H9 (cell line): ENCODE measurements at regions not wholly inside any gene's neighbourhood (a gene's known extent, or its start where the extent isn't known, plus 50 kb on each side); places are given as distances from the start of the nearest gene placed in this dataset.

Experiments used
- DNase-seq: peaks from one replicate; pipeline ENCODE4 v3.0.0-alpha.2; 2017
- H2AFZ ChIP-seq: one replicate; pipeline ENCODE4 v1.6.1; 2013; ENCODE audit warnings: mild to moderate bottlenecking, low read length, control low read depth, moderate library complexity
- H2AK5ac ChIP-seq: 2 replicates; pipeline ENCODE4 v1.6.1; 2013; ENCODE audit warnings: low read length, control low read depth, mixed read lengths; ENCODE audit not compliant: insufficient read length
- H2BK120ac ChIP-seq: one replicate; pipeline ENCODE4 v1.6.1; 2013; ENCODE audit warnings: low read depth, mild to moderate bottlenecking, low read length, control low read depth, inconsistent platforms; ENCODE audit not compliant: poor library complexity, severe bottlenecking
- H2BK12ac ChIP-seq: 2 replicates; pipeline ENCODE4 v1.6.1; 2013; ENCODE audit warnings: low read length, control low read depth, mixed read lengths, low read depth; ENCODE audit not compliant: insufficient read length
- H2BK15ac ChIP-seq: 2 replicates; pipeline ENCODE4 v1.6.1; 2013; ENCODE audit warnings: low read depth, low read length, control low read depth
- H2BK20ac ChIP-seq: one replicate; pipeline ENCODE4 v1.6.1; 2013; ENCODE audit warnings: low read depth, mild to moderate bottlenecking, low read length, control low read depth, inconsistent platforms; ENCODE audit not compliant: poor library complexity, severe bottlenecking
- H2BK5ac ChIP-seq: 2 replicates; pipeline ENCODE4 v1.6.1; 2013; ENCODE audit warnings: low read length, control low read depth, mixed read lengths; ENCODE audit not compliant: insufficient read length
- H3K14ac ChIP-seq: 2 replicates; pipeline ENCODE4 v1.6.1; 2013; ENCODE audit warnings: low read length, control low read depth; ENCODE audit not compliant: insufficient read depth
- H3K18ac ChIP-seq: 2 replicates; pipeline ENCODE4 v1.6.1; 2013; ENCODE audit warnings: low read depth, mild to moderate bottlenecking, mixed read lengths, low read length, control low read depth; ENCODE audit not compliant: insufficient read length
- H3K23ac ChIP-seq: 2 replicates; pipeline ENCODE4 v1.6.1; 2013; ENCODE audit warnings: low read length, control low read depth, mixed read lengths, low read depth; ENCODE audit not compliant: insufficient read length
- H3K23me2 ChIP-seq: 2 replicates; pipeline ENCODE4 v1.6.1; 2013; ENCODE audit warnings: low read depth, mild to moderate bottlenecking, mixed read lengths, low read length, control low read depth; ENCODE audit not compliant: insufficient read length, poor library complexity, severe bottlenecking
- H3K27ac ChIP-seq: 2 replicates; pipeline ENCODE4 v1.5.1; 2013; ENCODE audit warnings: low read length, control low read depth, mixed read lengths, low read depth; ENCODE audit not compliant: insufficient read length
- H3K27me3 ChIP-seq: 2 replicates; pipeline ENCODE4 v1.6.1; 2013; ENCODE audit warnings: low read length, control low read depth, inconsistent platforms; ENCODE audit not compliant: insufficient read depth
- H3K4ac ChIP-seq: 2 replicates; pipeline ENCODE4 v1.6.1; 2013; ENCODE audit warnings: low read depth, mild to moderate bottlenecking, control low read depth, inconsistent platforms, low read length, moderate library complexity
- H3K4me1 ChIP-seq: 2 replicates; pipeline ENCODE4 v1.6.1; 2013; ENCODE audit warnings: low read length, control low read depth, inconsistent platforms; ENCODE audit not compliant: insufficient read depth
- H3K4me2 ChIP-seq: 2 replicates; pipeline ENCODE4 v1.6.1; 2013; ENCODE audit warnings: low read length, control low read depth, mixed read lengths; ENCODE audit not compliant: insufficient read length, insufficient read depth
- H3K56ac ChIP-seq: 2 replicates; pipeline ENCODE4 v1.6.1; 2013; ENCODE audit warnings: low read depth, mild to moderate bottlenecking, mixed read lengths, low read length, control low read depth; ENCODE audit not compliant: insufficient read length
- H3K79me1 ChIP-seq: 2 replicates; pipeline ENCODE4 v1.6.1; 2013; ENCODE audit warnings: low read depth, mild to moderate bottlenecking, moderate library complexity, low read length, control low read depth, inconsistent platforms; ENCODE audit not compliant: insufficient read depth, poor library complexity, severe bottlenecking
- H3K79me2 ChIP-seq: 2 replicates; pipeline ENCODE4 v1.6.1; 2013; ENCODE audit warnings: low read length, control low read depth, inconsistent platforms; ENCODE audit not compliant: insufficient read depth
- H3K9ac ChIP-seq: 2 replicates; pipeline ENCODE4 v1.6.1; 2013; ENCODE audit warnings: low read length, control low read depth, mixed read lengths; ENCODE audit not compliant: insufficient read length; ENCODE audit errors: extremely low read depth
- H3K9me3 ChIP-seq: one replicate; pipeline ENCODE4 v1.6.1; 2013; ENCODE audit warnings: low read depth, low read length, inconsistent platforms; ENCODE audit not compliant: control insufficient read depth
- H3T11ph ChIP-seq: one replicate; pipeline ENCODE4 v1.6.1; 2013; ENCODE audit warnings: mild to moderate bottlenecking, low read length, control low read depth, inconsistent platforms
- H4K20me1 ChIP-seq: one replicate; pipeline ENCODE4 v1.6.1; 2013; ENCODE audit not compliant: control insufficient read depth, insufficient read length, insufficient read depth
- H4K5ac ChIP-seq: 2 replicates; pipeline ENCODE4 v1.6.1; 2013; ENCODE audit warnings: low read depth, mild to moderate bottlenecking, mixed read lengths, low read length, control low read depth; ENCODE audit not compliant: insufficient read length
- H4K8ac ChIP-seq: replicated peaks from 2 replicates; pipeline ENCODE4 v1.6.1; 2013; ENCODE audit warnings: low read length, control low read depth, mixed read lengths, low read depth; ENCODE audit not compliant: insufficient read length
- H4K91ac ChIP-seq: 2 replicates; pipeline ENCODE4 v1.6.1; 2013; ENCODE audit warnings: low read depth, mild to moderate bottlenecking, moderate library complexity, mixed read lengths, low read length, control low read depth; ENCODE audit not compliant: insufficient read length
- H3K27ac Mint-ChIP-seq, 3 experiments: 2 replicates in 2 of 3; 3 replicates in 1 of 3; pipeline ENCODE4 v1.8.0; 2020 to 2021; ENCODE audit warnings: mixed read lengths in 3 of 3, mild to moderate bottlenecking in 1 of 3, moderate library complexity in 1 of 3
- H3K27me3 Mint-ChIP-seq: 2 replicates; pipeline ENCODE4 v1.8.0; 2021; ENCODE audit warnings: low read depth, mild to moderate bottlenecking, moderate library complexity, mixed read lengths
- H3K36me3 Mint-ChIP-seq, 3 experiments: 2 replicates in 2 of 3; 3 replicates in 1 of 3; pipeline ENCODE4 v1.8.0; 2020 to 2021; ENCODE audit warnings: low read depth in 3 of 3, mixed read lengths in 3 of 3; ENCODE audit not compliant: insufficient read depth in 1 of 3
- H3K4me1 Mint-ChIP-seq, 2 experiments: 2 replicates each; pipeline ENCODE4 v1.8.0; 2020; ENCODE audit warnings: mixed read lengths in 2 of 2
- H3K4me3 Mint-ChIP-seq, 2 experiments: 2 replicates in 1 of 2; 3 replicates in 1 of 2; pipeline ENCODE4 v1.8.0; 2020 to 2021; ENCODE audit warnings: mild to moderate bottlenecking in 2 of 2, mixed read lengths in 2 of 2, moderate library complexity in 1 of 2
- H3K9me3 Mint-ChIP-seq, 2 experiments: 2 replicates in 1 of 2; 3 replicates in 1 of 2; pipeline ENCODE4 v1.8.0; 2020; ENCODE audit warnings: mild to moderate bottlenecking in 2 of 2, mixed read lengths in 2 of 2, moderate library complexity in 1 of 2
- CTCF ChIP-seq: fragments of 200-600 bp; sonication (generic); conservative IDR thresholded peaks from 3 replicates; pipeline ENCODE4 v1.8.0; 2021; ENCODE audit warnings: antibody characterized with exemption, mild to moderate bottlenecking
- WGBS: extraction: QIAGEN DNeasy Blood & Tissue Kit; methylation state at CpG from one replicate; pipeline ENCODE4 v1.1.7; 2013; ENCODE audit warnings: missing lambda C conversion rate, low lambda C conversion rate, mixed read lengths; ENCODE audit not compliant: insufficient read length; ENCODE audit errors: extremely low coverage; 5-methylcytosine and 5-hydroxymethylcytosine counted together

- Mint-ChIP-seq H3K4me3 (no peak overlapping the region), H3K9me3 (no peaks in the 10 kb centered on the region), H3K27me3 (no peaks in the 10 kb centered on the region), H3K27ac (no peak overlapping the region), H3K4me1 (peaks cover 13% of the 10 kb centered on the region in 2 experiments), H3K36me3 (no peaks in the 10 kb centered on the region)
- no peak overlapping the region for H3K9ac ChIP-seq
- H2BK12ac ChIP-seq, result no peak overlapping the region
- no peak overlapping the region for H3T11ph ChIP-seq
- H3K27me3 ChIP-seq, result no peaks in the 10 kb centered on the region
- no peak overlapping the region for H4K8ac ChIP-seq
- H3K9me3 ChIP-seq, result no peaks in the 10 kb centered on the region
- no peak overlapping the region for H4K91ac ChIP-seq
- no peak overlapping the region for H2AK5ac ChIP-seq
- H2AFZ ChIP-seq, result no peak overlapping the region
- H2BK120ac ChIP-seq, result no peak overlapping the region
- H3K4me2 ChIP-seq, result no peak overlapping the region
- H3K18ac ChIP-seq, result no peak overlapping the region
- no CpG with 5 or more reads among the region's 5 CpGs for WGBS
- TF ChIP-seq CTCF, result no peak
- no peak overlapping the region for H3K56ac ChIP-seq
- H3K79me2 ChIP-seq, result no peaks in the 10 kb centered on the region
- no peaks in the 10 kb centered on the region for H3K4me1 ChIP-seq
- no peaks in the 10 kb centered on the region for H3K23me2 ChIP-seq
- no peak overlapping the region for H2BK15ac ChIP-seq
- no peak overlapping the region for H3K14ac ChIP-seq
- no peak overlapping the region for H2BK20ac ChIP-seq
- H4K5ac ChIP-seq, result no peak overlapping the region
- H3K79me1 ChIP-seq, result no peaks in the 10 kb centered on the region
- no peak overlapping the region for H2BK5ac ChIP-seq
- H4K20me1 ChIP-seq, result no peaks in the 10 kb centered on the region
- no peak overlapping the region for H3K23ac ChIP-seq
- no peak overlapping the region for H3K4ac ChIP-seq
- no peak for DNase-seq
- H3K27ac ChIP-seq, result no peak overlapping the region
Observed at GRCh38 chr18:70417847-70418246, 129.0 kb downstream of the SOCS6 start.
